GM11168 (cell line): ENCODE measurements at regions not wholly inside any gene's neighbourhood (a gene's known extent, or its start where the extent isn't known, plus 50 kb on each side); places are given as distances from the start of the nearest gene placed in this dataset.

Experiments used
- in situ Hi-C: fragments of 300-500 bp; cut with MboI; formaldehyde crosslinking; loops from one replicate; pipeline ENCODE4 v1.12.0; 2022; ENCODE audit warnings: low sequenced_read_pairs; ENCODE audit not compliant: unreplicated experiment

- in situ Hi-C loops, result no loop called here
These were observed 223.5 kb upstream of the ID4 start for GRCh38 chr6:19613678-19614077.

- in situ Hi-C loops, result no loop called here
These were observed 221.1 kb upstream of the ID4 start for GRCh38 chr6:19616022-19616421.

- in situ Hi-C loops, result no loop called here
These were observed 204.9 kb upstream of the ID4 start for GRCh38 chr6:19632230-19632629.

- in situ Hi-C loops, result no loop called here
These were observed 204.4 kb upstream of the ID4 start for GRCh38 chr6:19632786-19633185.

GRCh38 chr6:19635728-19636127 lies 201.4 kb upstream of the ID4 start:
- in situ Hi-C loops, result no loop called here

GRCh38 chr6:19637010-19637409 lies 200.2 kb upstream of the ID4 start:
- in situ Hi-C loops, result no loop called here

- in situ Hi-C loops, result no loop called here
These were observed 198.2 kb upstream of the ID4 start for GRCh38 chr6:19638931-19639330.

GRCh38 chr6:19643287-19643686 lies 193.9 kb upstream of the ID4 start:
- in situ Hi-C loops, result no loop called here

GRCh38 chr6:19643713-19644112 lies 193.5 kb upstream of the ID4 start:
- in situ Hi-C loops, result no loop called here

GRCh38 chr6:19655744-19656143 lies 181.4 kb upstream of the ID4 start:
- in situ Hi-C loops, result no loop called here

- in situ Hi-C loops, result no loop called here
These were observed 176.9 kb upstream of the ID4 start for GRCh38 chr6:19660123-19660910.

GRCh38 chr6:19662911-19663310 lies 174.3 kb upstream of the ID4 start:
- in situ Hi-C loops, result no loop called here

- in situ Hi-C loops, result no loop called here
These were observed 173.7 kb upstream of the ID4 start for GRCh38 chr6:19663479-19663878.

GRCh38 chr6:19664050-19664449 lies 173.1 kb upstream of the ID4 start:
- in situ Hi-C loops, result no loop called here

GRCh38 chr6:19664878-19665612 lies 172.1 kb upstream of the ID4 start:
- in situ Hi-C loops, result no loop called here

- in situ Hi-C loops, result no loop called here
These were observed 171.6 kb upstream of the ID4 start for GRCh38 chr6:19665613-19665909.

GRCh38 chr6:19668710-19669109 lies 168.5 kb upstream of the ID4 start:
- in situ Hi-C loops, result no loop called here

GRCh38 chr6:19669206-19669605 lies 168.0 kb upstream of the ID4 start:
- in situ Hi-C loops, result no loop called here

GRCh38 chr6:19682859-19683258 lies 154.3 kb upstream of the ID4 start:
- in situ Hi-C loops, result no loop called here

- in situ Hi-C loops, result no loop called here
These were observed 146.7 kb upstream of the ID4 start for GRCh38 chr6:19690325-19691075.

GRCh38 chr6:19691465-19692167 lies 145.6 kb upstream of the ID4 start:
- in situ Hi-C loops, result no loop called here
